ENCODE measurements at regions not wholly inside any gene's neighbourhood (a gene's known extent, or its start where the extent isn't known, plus 50 kb on each side); places are given as distances from the start of the nearest gene placed in this dataset.

- H3K36me3 ChIP-seq (ENCODE audit: control insufficient read depth in 2 of 2, extremely low read depth in 1 of 2, insufficient read depth in 2 of 2, low read length in 2 of 2), result no peaks in the 10 kb centered on the region
- intact Hi-C loops (cut with micrococcal nuclease), result no loop called here
- H3K27ac ChIP-seq (ENCODE audit: insufficient read depth, low read depth, low read length), result no peak overlapping the region
- no peaks in the 10 kb centered on the region for H3K79me2 ChIP-seq (ENCODE audit: control insufficient read depth, insufficient read depth, low read length)
- no peaks in the 10 kb centered on the region for H3K9me1 ChIP-seq (replicated peaks; ENCODE audit: control insufficient read depth, extremely low read depth, insufficient read depth, low read length)
- TF ChIP-seq FOS (IDR thresholded peaks at IDR 0.05; ENCODE audit: borderline replicate concordance, insufficient read depth, low read length) (no peak), MYC (IDR thresholded peaks at IDR 0.05; ENCODE audit: low read depth, low read length) (no peak), MAX (IDR thresholded peaks at IDR 0.05; ENCODE audit: insufficient read depth, insufficient read length) (no peak), EZH2 (IDR thresholded peaks at IDR 0.05; ENCODE audit: borderline replicate concordance, low read depth, low read length, severe bottlenecking) (no peak), CTCF (IDR thresholded peaks at IDR 0.05; ENCODE audit: extremely low read depth in 1 of 2, insufficient read depth in 1 of 2, low read depth in 1 of 2, low read length in 2 of 2) (no peak), JUN (IDR thresholded peaks at IDR 0.05; ENCODE audit: borderline replicate concordance, insufficient read depth, insufficient read length, low read depth) (no peak), POLR2A (IDR thresholded peaks at IDR 0.05; ENCODE audit: low read depth, low read length) (no peak), GATA2 (IDR thresholded peaks at IDR 0.05; ENCODE audit: insufficient read depth, insufficient read length, low read depth, low read length) (no peak), POLR2AphosphoS5 (IDR thresholded peaks at IDR 0.05; ENCODE audit: insufficient read depth, low read depth, low read length) (no peak)
- no peaks in the 10 kb centered on the region for H3K27me3 ChIP-seq (ENCODE audit: control insufficient read depth in 2 of 2, insufficient read depth in 2 of 2, low read length in 2 of 2)
- BruUV-seq (replicated peaks), result no TSS peak
- no peak overlapping the region for H3K9ac ChIP-seq (replicated peaks; ENCODE audit: extremely low read depth, insufficient read depth, low read length)
- dilution Hi-C loops (cut with MboI; ENCODE audit: extremely low pct_ligation_motif_present, low sequenced_read_pairs), result no loop called here
- H3K4me1 ChIP-seq (ENCODE audit: control insufficient read depth, extremely low read depth, insufficient read depth, low read length), result no peaks in the 10 kb centered on the region
- no peak overlapping the region for H2AFZ ChIP-seq (ENCODE audit: low read depth, low read length)
- H3K9me3 ChIP-seq (replicated peaks; ENCODE audit: control insufficient read depth, insufficient read depth, low read length), result peaks cover 5% of the 10 kb centered on the region
- no peak overlapping the region for H3K4me2 ChIP-seq (ENCODE audit: insufficient read depth, low read length)
- no peaks in the 10 kb centered on the region for H4K20me1 ChIP-seq (replicated peaks; ENCODE audit: control insufficient read depth, extremely low read depth, insufficient read depth, low read length)
- no peak overlapping the region for H3K4me3 ChIP-seq (replicated peaks in 1 of 3; ENCODE audit: insufficient read depth in 1 of 3, low read depth in 1 of 3, low read length in 3 of 3)
- CTCF ChIA-PET, result no interaction called here
- no peak for FAIRE-seq
- POLR2A ChIA-PET, result no interaction called here
- no peak for DNase-seq (ENCODE audit: low read depth, low spot score)
Observed at GRCh38 chr13:62919491-62919890, 1503.8 kb upstream of the PCDH20 start.

Measured in endothelial cell of umbilical vein (primary cell).